ENCODE measurements at regions not wholly inside any gene's neighbourhood (a gene's known extent, or its start where the extent isn't known, plus 50 kb on each side); places are given as distances from the start of the nearest gene placed in this dataset.
A peak's percentile ranks its signal among the peaks of the same experiment; 100 is the strongest.

DNA sequence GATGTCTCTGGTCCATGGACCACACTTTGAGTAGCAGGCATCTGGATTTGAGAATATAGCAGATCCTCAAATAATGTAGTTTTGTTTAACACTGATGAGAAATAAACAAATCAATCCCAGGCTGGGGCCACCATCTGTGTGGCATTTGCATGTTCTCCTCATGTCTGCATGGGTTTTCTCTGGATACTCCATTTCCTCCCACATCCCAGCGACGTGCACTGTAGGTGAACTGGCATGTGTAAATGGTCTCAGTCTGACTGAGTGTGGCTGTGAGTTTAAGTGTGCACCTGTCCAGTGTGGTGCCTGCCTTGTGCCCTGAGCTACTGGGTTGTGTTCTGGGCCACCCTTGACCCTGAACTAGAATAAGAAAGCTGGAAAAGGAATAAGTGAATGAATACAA lies 66.3 kb upstream of the NANOGP8 start:
- DNase-seq: no peak

- no peak for DNase-seq
Observed at GRCh38 chr15:35150361-35150760, 65.3 kb upstream of the NANOGP8 start.

DNA sequence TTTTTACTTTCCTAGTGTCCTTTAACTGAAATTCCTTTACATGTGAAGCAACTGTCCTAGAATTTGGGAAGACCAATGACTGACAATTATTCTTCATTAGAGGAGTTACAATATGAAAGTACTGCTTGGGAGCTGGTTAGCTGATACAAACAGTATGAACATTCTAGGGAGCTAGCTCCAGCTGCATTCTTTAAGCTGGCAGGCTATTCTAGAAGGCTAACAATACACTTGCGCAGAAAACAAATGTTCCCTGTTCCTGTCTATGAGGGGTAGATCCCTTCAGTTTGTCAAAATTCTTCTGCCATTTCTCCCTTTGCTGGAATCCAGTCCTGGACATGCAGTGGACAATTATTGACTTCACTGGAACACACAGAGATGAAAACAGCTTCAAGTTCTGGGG lies 60.2 kb upstream of the NANOGP8 start:
- DNase-seq: no peak

DNA sequence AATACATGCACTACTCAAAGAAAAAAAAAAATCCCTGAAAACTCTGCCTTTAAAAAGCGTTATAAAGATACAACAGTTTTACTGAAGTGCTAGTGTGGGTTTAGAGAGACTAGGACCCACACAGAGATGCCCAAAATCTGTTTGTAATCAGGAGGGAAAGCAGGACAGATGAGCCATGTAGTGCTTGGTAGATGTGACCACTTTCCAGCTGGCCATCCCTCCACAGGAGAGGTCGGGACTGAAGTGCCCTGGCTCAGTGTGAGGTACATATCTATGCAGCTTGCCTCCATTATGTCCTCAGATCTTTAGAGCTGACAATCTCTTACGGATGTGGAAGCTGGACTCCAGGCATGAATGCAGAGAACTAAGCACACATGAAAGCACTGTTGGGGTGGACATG lies 57.5 kb upstream of the NANOGP8 start:
- DNase-seq: no peak

DNA sequence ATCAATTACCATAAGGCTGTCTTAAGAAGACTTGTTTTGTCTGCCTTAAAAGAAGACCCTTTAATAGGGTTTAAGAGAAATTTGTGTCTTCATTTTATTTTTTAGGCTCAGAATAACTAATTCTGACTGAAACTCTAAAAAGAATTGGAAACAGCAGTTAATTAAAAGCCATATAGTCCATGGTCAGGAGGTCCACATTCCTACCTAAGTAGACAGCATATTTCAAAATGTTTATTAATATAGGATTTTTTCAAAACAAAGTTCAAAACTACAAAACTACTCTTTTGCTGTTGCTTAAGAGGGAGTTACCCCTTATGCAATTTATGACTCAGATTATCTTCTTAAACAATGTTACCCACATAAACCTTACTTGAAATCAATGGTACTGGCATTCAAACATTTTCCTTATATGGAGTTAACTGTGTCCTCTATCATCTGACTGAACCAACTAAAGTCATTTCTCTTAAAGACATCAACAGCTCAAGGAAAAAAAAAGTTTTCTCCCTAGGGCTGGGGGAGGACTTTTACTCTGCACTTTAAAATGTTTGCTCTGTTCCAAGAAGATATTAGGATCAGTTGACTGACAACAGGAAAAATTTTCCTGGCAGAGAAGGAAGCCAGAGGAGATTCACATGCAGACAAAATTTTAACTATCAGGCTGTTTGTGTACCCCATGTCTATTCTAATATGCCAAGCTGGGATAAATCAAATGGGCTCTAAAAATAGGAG lies 56.8 kb upstream of the NANOGP8 start:
- peak; percentile 57 for DNase-seq

DNA sequence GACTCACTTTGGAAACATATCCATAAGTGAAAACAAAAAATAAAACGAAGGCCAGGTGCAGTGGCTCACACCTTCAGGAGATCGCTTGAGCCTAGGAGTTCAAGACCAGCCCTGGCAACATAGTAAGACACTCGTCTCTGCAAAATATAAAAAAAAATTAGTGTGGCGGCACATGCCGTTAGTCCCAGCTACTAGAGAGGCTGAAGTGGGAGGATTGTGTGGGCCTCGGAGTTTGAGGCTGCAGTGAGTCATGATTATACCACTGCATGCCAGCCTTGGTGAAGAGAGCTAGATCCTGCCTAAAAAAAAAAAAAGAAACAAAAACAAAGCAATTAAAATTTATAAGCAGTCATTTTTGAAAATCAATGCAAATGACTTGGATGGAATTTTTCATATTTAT lies 54.7 kb upstream of the NANOGP8 start:
- no peak for DNase-seq

DNA sequence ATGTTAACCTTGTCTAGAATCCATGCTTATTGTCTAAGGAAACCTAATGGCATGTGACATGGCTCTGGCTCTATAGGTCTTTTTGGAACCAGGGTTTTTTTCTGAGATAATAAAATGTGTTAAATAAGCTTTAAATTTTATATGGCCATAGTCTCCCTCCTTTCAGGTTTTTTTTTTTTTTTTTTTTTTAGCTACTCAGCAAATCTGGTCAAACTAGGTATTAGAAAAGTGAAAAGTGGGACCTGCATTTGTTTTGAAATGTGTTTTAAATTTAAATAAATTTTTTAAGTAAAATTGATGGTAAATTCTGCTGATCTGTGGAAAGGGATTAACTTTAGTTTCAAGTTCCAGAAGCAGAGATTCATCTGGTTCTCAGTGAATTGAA lies 52.1 kb upstream of the NANOGP8 start:
- DNase-seq: no peak

- no peak for DNase-seq
Observed at GRCh38 chr15:35136321-35137189, 51.5 kb upstream of the NANOGP8 start.

Data from hematopoietic multipotent progenitor cell treated with erythropoietin and hydrocortisone succinate and interleukin-3 and kit ligand, for 6 days (in vitro differentiated cells).